Neural progenitor cell (in vitro differentiated cells): ENCODE measurements at regions not wholly inside any gene's neighbourhood (a gene's known extent, or its start where the extent isn't known, plus 50 kb on each side); places are given as distances from the start of the nearest gene placed in this dataset.

Experiments
- DNase-seq: peaks from one replicate; pipeline ENCODE4 v3.0.0-alpha.2; 2016; ENCODE audit warnings: low spot score
- H2AFZ ChIP-seq: fragments of 200-600 bp; sonication (generic); replicated peaks from 2 replicates; pipeline ENCODE4 v1.6.1; 2016; ENCODE audit warnings: antibody characterized with exemption
- H3F3A ChIP-seq: fragments of 200-600 bp; sonication (generic); 2 replicates; pipeline ENCODE4 v1.6.1; 2016; ENCODE audit warnings: antibody characterized with exemption, low read depth
- H3K27ac ChIP-seq: fragments of 200-600 bp; sonication (generic); 2 replicates; pipeline ENCODE4 v1.5.1; 2016; ENCODE audit warnings: mild to moderate bottlenecking
- H3K27me3 ChIP-seq: fragments of 200-600 bp; sonication (generic); 2 replicates; pipeline ENCODE4 v1.6.1; 2016; ENCODE audit warnings: mild to moderate bottlenecking, moderate library complexity
- H3K36me3 ChIP-seq: fragments of 200-600 bp; sonication (generic); 2 replicates; pipeline ENCODE4 v1.5.1; 2016
- H3K4me1 ChIP-seq: fragments of 200-600 bp; sonication (generic); 2 replicates; pipeline ENCODE4 v1.6.1; 2016; ENCODE audit warnings: mixed run types
- H3K4me2 ChIP-seq: fragments of 200-600 bp; sonication (generic); 2 replicates; pipeline ENCODE4 v1.6.1; 2016
- H3K4me3 ChIP-seq: fragments of 200-600 bp; sonication (generic); 2 replicates; pipeline ENCODE4 v1.5.1; 2016
- H3K79me2 ChIP-seq: fragments of 200-600 bp; sonication (generic); 2 replicates; pipeline ENCODE4 v1.6.1; 2016; ENCODE audit warnings: low read depth
- H3K9ac ChIP-seq: fragments of 200-600 bp; sonication (generic); 2 replicates; pipeline ENCODE4 v1.6.1; 2016
- H3K9me3 ChIP-seq: fragments of 200-600 bp; sonication (generic); 2 replicates; pipeline ENCODE4 v1.5.1; 2016; ENCODE audit warnings: low read depth
- H4K20me1 ChIP-seq: fragments of 200-600 bp; sonication (generic); 2 replicates; pipeline ENCODE4 v1.6.1; 2016; ENCODE audit warnings: low read depth
- H3K27ac Mint-ChIP-seq: 3 replicates; pipeline ENCODE4 v1.8.0; 2021; ENCODE audit warnings: mixed read lengths
- H3K27me3 Mint-ChIP-seq: 2 replicates; pipeline ENCODE4 v1.8.0; 2022; ENCODE audit warnings: low read depth, mild to moderate bottlenecking, inconsistent platforms, moderate library complexity, mixed read lengths; ENCODE audit not compliant: insufficient read depth
- H3K36me3 Mint-ChIP-seq: 3 replicates; pipeline ENCODE4 v1.8.0; 2021; ENCODE audit warnings: mixed read lengths
- H3K4me1 Mint-ChIP-seq: 3 replicates; pipeline ENCODE4 v1.8.0; 2021; ENCODE audit warnings: mixed read lengths
- H3K4me3 Mint-ChIP-seq: 3 replicates; pipeline ENCODE4 v1.8.0; 2021; ENCODE audit warnings: mild to moderate bottlenecking, moderate library complexity, mixed read lengths
- H3K9me3 Mint-ChIP-seq: 3 replicates; pipeline ENCODE4 v1.8.0; 2020; ENCODE audit warnings: mixed read lengths
- CTCF ChIP-seq: fragments of 200-600 bp; sonication (generic); IDR thresholded peaks from 2 replicates; pipeline ENCODE4 v1.5.1; 2017; ENCODE audit warnings: antibody characterized with exemption, mild to moderate bottlenecking
- EZH2 ChIP-seq: fragments of 200-600 bp; sonication (generic); IDR thresholded peaks from 2 replicates; pipeline ENCODE4 v1.6.1; 2017; ENCODE audit warnings: antibody characterized with exemption, mild to moderate bottlenecking, moderate library complexity
- EZH2phosphoT487 ChIP-seq: fragments of 200-600 bp; sonication (generic); IDR thresholded peaks from 2 replicates; pipeline ENCODE4 v1.6.1; 2017; ENCODE audit warnings: antibody characterized with exemption

GRCh38 chr13:59531571-59532091, 632.1 kb downstream of the DIAPH3 start:
- Mint-ChIP-seq H3K27me3 (peaks cover 6% of the 10 kb centered on the region), H3K4me3 (no peak overlapping the region), H3K27ac (peak overlapping the region; percentile 9), H3K36me3 (no peaks in the 10 kb centered on the region), H3K4me1 (peaks cover 23% of the 10 kb centered on the region), H3K9me3 (peaks cover 2% of the 10 kb centered on the region)
- Histone ChIP-seq H3K9ac (no peak overlapping the region), H4K20me1 (no peaks in the 10 kb centered on the region), H3K27me3 (no peaks in the 10 kb centered on the region), H3K36me3 (no peaks in the 10 kb centered on the region), H3F3A (no peaks in the 10 kb centered on the region), H3K4me2 (peak overlapping the region; percentile 51), H2AFZ (peak overlapping the region; percentile 88), H3K4me3 (no peak overlapping the region), H3K9me3 (no peaks in the 10 kb centered on the region), H3K27ac (no peak overlapping the region), H3K4me1 (peaks cover 10% of the 10 kb centered on the region), H3K79me2 (no peaks in the 10 kb centered on the region)
- peak; percentile 30 for DNase-seq
- TF ChIP-seq EZH2phosphoT487, result no peak
- TF ChIP-seq EZH2, result no peak
- no peak for TF ChIP-seq CTCF

- Histone ChIP-seq H3K9me3 (no peaks in the 10 kb centered on the region), H3K27ac (no peak overlapping the region), H3K4me3 (no peak overlapping the region), H3K36me3 (no peaks in the 10 kb centered on the region), H2AFZ (no peak overlapping the region), H3K79me2 (no peaks in the 10 kb centered on the region), H3F3A (no peaks in the 10 kb centered on the region), H4K20me1 (no peaks in the 10 kb centered on the region), H3K9ac (no peak overlapping the region), H3K27me3 (no peaks in the 10 kb centered on the region), H3K4me1 (peaks cover 10% of the 10 kb centered on the region), H3K4me2 (no peak overlapping the region)
- Mint-ChIP-seq H3K4me3 (no peak overlapping the region), H3K27ac (no peak overlapping the region), H3K4me1 (peaks cover 23% of the 10 kb centered on the region), H3K27me3 (peaks cover 6% of the 10 kb centered on the region), H3K36me3 (no peaks in the 10 kb centered on the region), H3K9me3 (peaks cover 2% of the 10 kb centered on the region)
- DNase-seq, result no peak
- TF ChIP-seq EZH2, result no peak
- TF ChIP-seq CTCF, result no peak
- TF ChIP-seq EZH2phosphoT487, result no peak
Measured at GRCh38 chr13:59532405-59532804, 631.3 kb downstream of the DIAPH3 start.

GRCh38 chr13:59533561-59534555, 629.9 kb downstream of the DIAPH3 start:
- no peak for DNase-seq
- Histone ChIP-seq H3K36me3 (no peaks in the 10 kb centered on the region), H3K9me3 (no peaks in the 10 kb centered on the region), H3K79me2 (no peaks in the 10 kb centered on the region), H4K20me1 (no peaks in the 10 kb centered on the region), H3F3A (no peaks in the 10 kb centered on the region), H3K4me3 (no peak overlapping the region), H3K27ac (no peak overlapping the region), H3K4me1 (peaks cover 10% of the 10 kb centered on the region), H3K27me3 (no peaks in the 10 kb centered on the region), H3K9ac (no peak overlapping the region), H2AFZ (no peak overlapping the region), H3K4me2 (no peak overlapping the region)
- Mint-ChIP-seq H3K27me3 (peaks cover 7% of the 10 kb centered on the region), H3K4me3 (no peak overlapping the region), H3K9me3 (peaks cover 2% of the 10 kb centered on the region), H3K36me3 (no peaks in the 10 kb centered on the region), H3K4me1 (peaks cover 24% of the 10 kb centered on the region), H3K27ac (no peak overlapping the region)
- TF ChIP-seq CTCF (no peak), EZH2 (no peak), EZH2phosphoT487 (no peak)
